ENCODE measurements at regions not wholly inside any gene's neighbourhood (a gene's known extent, or its start where the extent isn't known, plus 50 kb on each side); places are given as distances from the start of the nearest gene placed in this dataset.
"Not testable (repeated sequence)": the region's sequence is repeated elsewhere in the genome, so short reads cannot be mapped to it uniquely, and the experiment has no call there.

DNA sequence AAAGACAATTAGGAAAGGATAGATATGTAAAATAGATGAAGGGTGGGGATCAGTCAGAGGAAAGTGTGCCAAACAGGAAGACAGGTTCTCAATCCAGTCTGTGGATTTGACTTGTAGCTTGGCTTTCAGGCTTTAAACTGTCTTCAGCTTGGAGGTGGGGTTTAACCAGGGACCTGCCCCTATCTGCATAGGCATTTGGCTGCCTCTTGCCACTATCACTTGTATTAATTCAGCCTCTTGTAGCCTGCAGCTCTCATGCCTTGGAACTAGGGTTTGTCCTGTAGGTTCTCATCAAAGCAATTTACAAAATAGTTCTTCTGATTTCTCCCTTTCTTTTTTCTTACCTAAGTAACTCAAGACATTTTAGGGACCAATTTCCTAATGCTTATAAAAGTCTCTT lies 88.8 kb upstream of the PAXBP1 start:
- H3K9me3 Mint-ChIP-seq, result no peaks in the 10 kb centered on the region
- no peak overlapping the region for H3K27ac Mint-ChIP-seq
- DNase-seq (no peak), ATAC-seq (replicated peaks) (no peak)
- peaks cover 16 to 20% of the 10 kb centered on the region in 2 donors for H3K27me3 Mint-ChIP-seq
- no peaks in the 10 kb centered on the region for H3K36me3 Mint-ChIP-seq (ENCODE audit: insufficient read depth)
- no peaks in the 10 kb centered on the region for H3K4me1 Mint-ChIP-seq (ENCODE audit: low read depth in 2 of 2)
- H3K4me3 Mint-ChIP-seq, result no peak overlapping the region

DNA sequence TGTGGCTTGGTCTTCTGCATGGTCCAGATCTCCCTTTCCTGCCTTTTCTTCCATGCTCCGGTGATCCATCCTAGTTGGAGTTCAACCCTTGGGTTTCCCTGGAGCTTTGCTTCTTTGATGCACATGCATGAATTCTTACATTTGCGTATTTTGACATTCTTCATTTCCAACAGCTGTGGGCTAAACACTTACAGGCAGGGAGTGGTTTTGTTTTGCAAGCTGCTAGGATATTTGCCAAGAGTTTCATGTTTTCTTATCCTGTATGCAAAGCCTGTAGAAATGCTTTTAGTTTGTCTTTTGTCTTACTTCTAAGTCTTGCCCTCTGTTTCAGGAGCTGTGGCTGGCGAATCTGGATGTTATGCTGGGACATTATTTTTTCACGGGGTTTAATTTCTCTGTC lies 90.3 kb upstream of the PAXBP1 start:
- Mint-ChIP-seq H3K9me3 (no peaks in the 10 kb centered on the region), H3K4me1 (ENCODE audit: low read depth in 2 of 2) (no peaks in the 10 kb centered on the region), H3K4me3 (no peak overlapping the region), H3K27ac (no peak overlapping the region), H3K27me3 (peaks cover 16 to 20% of the 10 kb centered on the region in 2 donors), H3K36me3 (ENCODE audit: insufficient read depth) (no peaks in the 10 kb centered on the region)
- DNase-seq (no peak), ATAC-seq (replicated peaks) (no peak)

DNA sequence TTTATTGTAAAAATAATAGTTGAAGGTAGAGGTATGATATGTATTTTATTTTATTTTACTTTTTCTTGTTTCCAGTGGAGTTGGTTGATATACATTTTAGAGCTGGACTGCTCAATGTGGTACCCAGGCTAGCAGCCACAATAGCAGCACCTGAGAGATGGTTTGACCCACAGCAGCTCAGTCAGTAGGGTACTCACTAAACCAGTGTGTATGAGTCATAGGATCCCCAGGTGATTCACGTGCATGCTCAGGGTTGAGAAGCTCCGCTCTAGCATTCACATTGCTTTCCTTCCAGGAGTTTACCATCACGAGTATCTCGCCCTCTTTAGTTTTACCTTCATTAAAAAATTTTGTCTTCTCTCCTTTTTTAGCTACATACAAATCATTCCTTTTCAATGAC lies 96.0 kb upstream of the PAXBP1 start:
- Mint-ChIP-seq H3K4me3 (no peak overlapping the region), H3K4me1 (ENCODE audit: low read depth in 2 of 2) (no peaks in the 10 kb centered on the region), H3K9me3 (no peaks in the 10 kb centered on the region), H3K27ac (no peak overlapping the region), H3K36me3 (ENCODE audit: insufficient read depth) (no peaks in the 10 kb centered on the region), H3K27me3 (peaks cover 37 to 53% of the 10 kb centered on the region in 2 donors)
- ATAC-seq (replicated peaks), result no peak
- DNase-seq, result no peak

DNA sequence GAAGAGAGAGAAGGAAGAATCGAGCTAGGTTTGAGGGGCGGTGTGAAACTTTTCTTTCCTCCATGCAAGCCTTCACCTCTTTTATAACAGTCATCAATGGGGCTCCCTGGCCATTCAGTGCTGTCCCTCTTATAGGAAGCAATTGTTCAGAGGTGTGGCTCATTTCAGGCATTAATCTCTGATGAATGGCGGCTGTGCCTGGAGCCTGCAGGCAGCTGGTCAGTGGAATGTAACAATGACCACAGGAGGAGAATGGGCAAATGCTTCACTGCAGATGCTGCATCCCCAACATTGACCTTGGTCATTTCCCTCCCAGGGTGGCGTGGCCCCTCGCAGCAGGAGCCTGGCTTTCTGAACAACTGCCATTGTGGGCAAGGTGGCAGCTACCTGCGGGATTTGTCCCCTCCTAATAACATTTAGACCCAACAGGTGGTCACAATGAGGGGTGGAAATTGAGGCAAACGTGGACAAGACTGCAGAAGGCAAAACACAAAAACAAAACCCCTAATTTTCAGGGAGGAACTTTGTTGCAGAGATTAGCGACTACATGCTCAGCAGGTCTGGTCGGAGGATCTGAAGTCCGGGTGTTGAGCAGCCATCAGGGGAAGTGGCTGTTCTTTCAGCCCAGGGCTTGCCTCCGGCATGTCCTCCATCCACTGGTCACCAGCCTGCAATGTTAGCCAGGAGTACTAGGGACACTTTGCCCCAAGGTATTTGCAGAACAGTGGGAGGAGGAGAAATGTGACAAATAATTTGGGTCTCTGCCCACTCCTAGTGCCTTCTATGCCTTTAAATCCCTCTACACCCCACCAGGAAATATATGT lies 97.3 kb upstream of the PAXBP1 start:
- ATAC-seq (replicated peaks) (no peak), DNase-seq (no peak)
- Mint-ChIP-seq H3K36me3 (ENCODE audit: insufficient read depth) (no peaks in the 10 kb centered on the region), H3K9me3 (no peaks in the 10 kb centered on the region), H3K27ac (no peak overlapping the region), H3K27me3 (peaks cover 28 to 43% of the 10 kb centered on the region in 2 donors), H3K4me1 (ENCODE audit: low read depth in 2 of 2) (no peaks in the 10 kb centered on the region), H3K4me3 (no peak overlapping the region)

DNA sequence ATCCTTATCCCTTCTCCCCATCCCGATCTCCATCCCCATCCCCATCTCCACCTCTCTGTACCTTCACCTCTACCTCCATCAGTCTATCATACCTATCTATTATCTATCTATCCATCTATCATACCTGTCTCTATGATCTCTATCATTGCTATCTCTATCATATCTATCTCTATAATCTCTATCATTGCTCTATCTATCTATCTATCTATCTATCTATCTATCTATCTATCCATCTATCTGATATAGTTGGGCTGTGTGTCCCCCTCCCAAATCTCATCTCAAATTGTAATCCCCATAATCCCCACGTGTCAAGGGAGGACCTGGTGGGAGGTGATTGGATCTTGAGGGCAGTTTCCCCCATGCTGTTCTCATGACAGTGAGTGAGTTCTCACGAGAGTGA lies 97.9 kb upstream of the PAXBP1 start:
- ATAC-seq (replicated peaks) (no peak), DNase-seq (no peak)
- Mint-ChIP-seq H3K36me3 (ENCODE audit: insufficient read depth) (no peaks in the 10 kb centered on the region), H3K4me3 (no peak overlapping the region), H3K4me1 (ENCODE audit: low read depth in 2 of 2) (no peaks in the 10 kb centered on the region), H3K27me3 (peaks cover 35 to 49% of the 10 kb centered on the region in 2 donors), H3K27ac (no peak overlapping the region), H3K9me3 (no peaks in the 10 kb centered on the region)

DNA sequence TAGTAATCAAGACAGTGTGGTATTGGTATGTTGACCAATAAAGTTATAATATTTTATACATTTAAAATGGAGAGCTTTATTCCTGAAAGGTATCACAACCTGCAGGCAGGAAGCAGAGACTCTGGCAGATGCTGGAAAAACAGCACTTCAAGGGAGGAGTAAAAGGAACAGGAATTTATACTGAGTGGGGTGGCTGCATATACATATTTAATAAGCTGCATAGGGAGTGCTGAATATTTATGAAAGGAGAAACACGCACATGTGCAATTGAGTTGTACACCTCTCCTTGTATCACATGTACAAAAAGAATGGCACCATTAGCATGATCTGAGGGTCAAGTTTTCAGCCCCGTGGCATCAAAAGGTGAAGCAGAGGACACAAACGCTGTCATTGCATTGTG lies 104.9 kb upstream of the PAXBP1 start:
- ATAC-seq (replicated peaks), result no peak
- Mint-ChIP-seq H3K4me3 (no peak overlapping the region), H3K4me1 (ENCODE audit: low read depth in 2 of 2) (no peaks in the 10 kb centered on the region), H3K9me3 (no peaks in the 10 kb centered on the region), H3K27ac (no peak overlapping the region), H3K36me3 (ENCODE audit: insufficient read depth) (no peaks in the 10 kb centered on the region), H3K27me3 (peaks cover 33 to 44% of the 10 kb centered on the region in 2 donors)
- no peak for DNase-seq

DNA sequence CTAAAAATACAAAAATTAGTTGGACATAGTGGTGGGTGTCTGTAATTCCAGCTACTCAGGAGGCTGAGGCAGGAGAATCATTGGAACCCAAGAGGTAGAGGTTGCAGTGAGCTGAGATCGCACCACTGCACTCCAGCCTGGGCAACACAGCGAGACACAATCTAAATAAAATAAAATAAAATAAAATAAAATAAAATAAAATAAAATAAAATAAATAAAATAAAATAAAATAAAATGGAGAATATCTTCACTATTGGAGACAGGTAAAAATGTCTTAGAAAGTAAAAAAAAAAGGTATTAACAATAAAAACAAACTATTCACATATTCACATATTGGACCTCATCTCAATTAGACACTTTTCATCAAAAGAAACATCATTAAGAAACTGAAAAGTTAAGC lies 106.3 kb upstream of the PAXBP1 start:
- ATAC-seq (replicated peaks); H3K4me1 Mint-ChIP-seq (ENCODE audit: low read depth in 2 of 2); H3K4me3 Mint-ChIP-seq; DNase-seq; H3K36me3 Mint-ChIP-seq (ENCODE audit: insufficient read depth); H3K9me3 Mint-ChIP-seq; H3K27ac Mint-ChIP-seq: not testable (repeated sequence)
- peaks cover 28 to 37% of the 10 kb centered on the region in 2 donors for H3K27me3 Mint-ChIP-seq

DNA sequence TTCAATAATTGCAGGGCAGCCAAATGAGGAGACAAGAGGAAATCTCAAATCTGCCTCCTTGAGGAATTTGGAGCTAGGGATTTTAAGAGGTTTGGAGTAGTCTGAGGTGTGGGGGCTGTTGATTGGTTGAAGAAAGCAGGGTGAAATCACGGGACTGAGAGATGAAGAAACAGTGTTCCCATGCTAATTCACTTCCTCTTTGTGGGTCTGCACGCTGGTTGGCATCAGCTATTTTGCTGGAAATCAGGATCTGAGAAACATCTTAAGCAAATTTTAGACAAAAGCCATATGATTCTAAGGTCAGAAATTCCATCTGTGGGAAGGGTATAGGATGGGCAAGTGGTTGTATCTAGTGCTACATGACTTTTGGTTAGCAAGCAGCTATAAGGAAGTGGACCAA lies 107.1 kb upstream of the PAXBP1 start:
- Mint-ChIP-seq H3K4me1 (ENCODE audit: low read depth in 2 of 2) (no peaks in the 10 kb centered on the region), H3K9me3 (no peaks in the 10 kb centered on the region)

DNA sequence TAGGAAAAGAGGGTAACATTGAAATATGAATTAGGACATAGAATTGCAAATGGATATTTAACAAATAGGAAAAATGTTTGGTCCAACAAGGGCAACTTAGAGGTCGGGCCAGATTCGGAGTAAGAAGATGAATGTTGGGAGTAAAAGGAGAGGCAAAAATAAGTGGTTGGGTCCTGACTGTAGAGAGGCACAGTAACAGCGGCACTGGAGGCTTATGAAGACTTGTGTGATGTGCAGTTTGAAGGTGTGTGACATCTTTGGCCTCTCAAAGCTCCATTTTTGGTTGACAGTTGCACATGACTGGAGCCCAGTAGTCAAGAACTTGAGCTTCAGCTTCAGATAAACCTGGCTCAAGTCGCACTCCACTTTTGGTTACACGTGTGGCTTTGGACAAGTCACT lies 109.9 kb upstream of the PAXBP1 start:
- no peak for DNase-seq

More for the DNA sequence above, 107.1 kb upstream of the PAXBP1 start:
- H3K36me3 Mint-ChIP-seq (ENCODE audit: insufficient read depth), result no peaks in the 10 kb centered on the region
- no peak overlapping the region for H3K4me3 Mint-ChIP-seq
- peaks cover 28 to 37% of the 10 kb centered on the region in 2 donors for H3K27me3 Mint-ChIP-seq
- H3K27ac Mint-ChIP-seq, result no peak overlapping the region
- ATAC-seq (replicated peaks) (no peak), DNase-seq (no peak)

DNA sequence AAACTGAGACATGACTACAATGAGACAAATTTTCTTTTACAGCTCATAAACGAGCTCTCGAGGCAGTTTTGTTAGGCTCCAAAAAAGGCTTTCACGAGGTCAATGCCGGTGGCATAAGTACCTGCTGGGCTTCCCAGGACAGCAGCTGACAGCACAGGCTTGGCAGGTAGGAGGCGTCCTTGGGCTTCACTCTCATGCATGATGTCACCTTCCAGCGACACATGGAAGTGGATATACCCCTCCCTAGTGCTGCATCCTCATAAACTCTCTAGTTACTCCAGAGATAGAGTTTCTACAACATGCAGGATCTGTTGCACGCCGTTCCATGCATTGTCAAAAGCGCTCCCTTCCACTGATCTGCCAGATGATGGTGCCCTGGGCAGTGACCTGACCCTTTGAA lies 112.5 kb upstream of the PAXBP1 start:
- Mint-ChIP-seq H3K27me3 (peaks cover 6 to 19% of the 10 kb centered on the region in 2 donors), H3K9me3 (no peaks in the 10 kb centered on the region), H3K27ac (no peak overlapping the region), H3K4me1 (ENCODE audit: low read depth in 2 of 2) (peaks cover 7 to 14% of the 10 kb centered on the region in 2 donors), H3K36me3 (ENCODE audit: insufficient read depth) (no peaks in the 10 kb centered on the region), H3K4me3 (no peak overlapping the region)
- DNase-seq (no peak), ATAC-seq (replicated peaks) (no peak)

More for the DNA sequence above, 109.9 kb upstream of the PAXBP1 start:
- Mint-ChIP-seq H3K27me3 (peaks cover 12 to 19% of the 10 kb centered on the region in 2 donors), H3K9me3 (no peaks in the 10 kb centered on the region), H3K36me3 (ENCODE audit: insufficient read depth) (no peaks in the 10 kb centered on the region), H3K4me3 (no peak overlapping the region), H3K27ac (no peak overlapping the region), H3K4me1 (ENCODE audit: low read depth in 2 of 2) (peaks cover 4 to 7% of the 10 kb centered on the region in 2 donors)
- no peak for ATAC-seq (replicated peaks)

DNA sequence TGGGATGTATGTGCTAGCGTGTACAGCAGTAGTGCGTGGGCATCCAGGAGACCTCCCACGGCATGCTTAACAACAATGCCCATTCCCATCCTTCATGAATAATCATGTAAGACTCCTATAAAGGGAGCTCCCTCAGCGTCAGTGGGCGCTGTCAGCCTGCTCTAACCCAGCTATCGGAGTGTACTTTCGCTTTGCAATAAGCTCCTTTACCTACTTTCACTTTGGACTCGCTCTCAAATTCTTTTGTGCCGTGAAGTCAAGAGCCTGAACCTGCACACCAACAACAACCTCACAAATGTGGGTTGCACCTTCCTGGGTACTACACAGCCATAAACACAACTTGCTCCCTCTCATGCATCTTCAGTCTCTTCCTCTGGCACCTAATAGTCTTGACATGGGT lies 114.8 kb upstream of the PAXBP1 start:
- Mint-ChIP-seq H3K27me3 (peaks cover 0 to 17% of the 10 kb centered on the region in 2 donors), H3K9me3 (no peaks in the 10 kb centered on the region), H3K4me1 (ENCODE audit: low read depth in 2 of 2) (peaks cover 7 to 14% of the 10 kb centered on the region in 2 donors), H3K4me3 (peak overlapping the region; percentile 76 to 83), H3K36me3 (ENCODE audit: insufficient read depth) (no peaks in the 10 kb centered on the region), H3K27ac (peak overlapping the region; percentile 47 to 94)
- peak; percentile 9 to 27 (median 27) for DNase-seq
- ATAC-seq (replicated peaks), result peak; percentile 92

DNA sequence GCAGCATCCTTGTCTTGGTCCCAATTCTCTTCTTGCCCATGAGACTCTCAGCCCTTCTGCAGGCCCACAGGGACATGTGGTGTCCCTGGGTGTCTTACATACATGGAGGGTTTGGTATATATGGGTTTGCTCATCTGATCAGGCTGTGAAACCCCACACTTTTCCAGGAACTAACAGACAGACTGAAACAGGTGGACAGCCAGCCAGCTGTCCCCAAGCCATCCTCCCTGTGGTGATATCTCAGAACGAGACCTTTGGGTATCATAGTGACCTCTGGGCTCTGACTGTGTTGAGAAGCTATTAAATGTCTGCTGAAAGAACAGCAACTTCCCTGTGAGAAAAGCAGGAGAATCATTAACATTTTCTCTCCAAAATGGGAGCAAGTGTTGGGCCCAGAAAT lies 115.5 kb upstream of the PAXBP1 start:
- DNase-seq, result no peak
- Mint-ChIP-seq H3K27ac (peak overlapping the region; percentile 47 to 94), H3K4me3 (peak overlapping the region; percentile 76 to 83), H3K9me3 (no peaks in the 10 kb centered on the region), H3K27me3 (peaks cover 0 to 20% of the 10 kb centered on the region in 2 donors), H3K4me1 (ENCODE audit: low read depth in 2 of 2) (peaks cover 7 to 14% of the 10 kb centered on the region in 2 donors), H3K36me3 (ENCODE audit: insufficient read depth) (no peaks in the 10 kb centered on the region)
- ATAC-seq (replicated peaks), result no peak

DNA sequence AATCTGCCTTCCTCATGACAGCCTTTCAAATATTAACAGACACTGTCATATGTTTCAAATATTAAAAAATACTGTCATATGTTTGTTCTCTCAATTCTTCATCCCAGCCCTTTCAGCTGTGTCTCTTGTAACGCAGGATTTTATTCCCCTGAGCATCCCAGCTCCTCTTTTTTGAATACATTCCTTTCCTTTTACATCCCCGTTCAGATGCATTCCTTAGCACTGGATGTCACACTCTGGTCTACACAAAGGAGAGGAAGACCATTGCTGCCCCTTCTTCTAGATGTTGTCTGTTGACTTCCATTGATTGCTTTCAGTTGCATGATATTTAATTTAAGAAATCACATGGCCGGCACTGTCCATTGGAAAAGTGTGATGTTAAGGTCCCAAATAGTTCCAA lies 117.4 kb upstream of the PAXBP1 start:
- H3K36me3 Mint-ChIP-seq (ENCODE audit: insufficient read depth), result no peaks in the 10 kb centered on the region
- H3K4me3 Mint-ChIP-seq, result no peak overlapping the region
- DNase-seq (no peak), ATAC-seq (replicated peaks) (no peak)
- H3K27me3 Mint-ChIP-seq, result peaks cover 0 to 20% of the 10 kb centered on the region in 2 donors
- H3K4me1 Mint-ChIP-seq (ENCODE audit: low read depth in 2 of 2), result peaks cover 7 to 14% of the 10 kb centered on the region in 2 donors
- H3K9me3 Mint-ChIP-seq, result no peaks in the 10 kb centered on the region
- no peak overlapping the region for H3K27ac Mint-ChIP-seq

DNA sequence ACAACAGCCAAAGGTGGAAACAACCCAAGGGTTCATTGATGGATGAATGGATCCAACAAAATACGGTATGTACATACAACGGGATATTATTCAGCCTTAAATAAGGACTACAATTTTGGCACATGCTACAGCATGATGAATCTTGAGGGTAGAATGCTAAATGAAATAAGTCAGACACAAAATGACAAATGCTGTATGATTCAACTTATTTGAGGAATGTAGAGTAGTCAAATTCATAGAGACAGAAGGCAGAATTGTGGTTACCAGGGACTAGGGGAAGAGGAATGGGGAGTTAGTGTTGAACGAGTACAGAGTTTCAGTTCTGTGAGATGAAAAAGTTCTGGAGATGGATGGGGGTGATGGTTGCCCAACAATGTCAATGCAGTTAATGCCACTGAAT lies 118.0 kb upstream of the PAXBP1 start:
- no peak overlapping the region for H3K27ac Mint-ChIP-seq
- H3K4me1 Mint-ChIP-seq (ENCODE audit: low read depth in 2 of 2), result peaks cover 7 to 14% of the 10 kb centered on the region in 2 donors
- H3K27me3 Mint-ChIP-seq, result peaks cover 0 to 27% of the 10 kb centered on the region in 2 donors
- no peak for ATAC-seq (replicated peaks)
- H3K4me3 Mint-ChIP-seq, result no peak overlapping the region
- H3K36me3 Mint-ChIP-seq (ENCODE audit: insufficient read depth), result no peaks in the 10 kb centered on the region
- H3K9me3 Mint-ChIP-seq, result no peaks in the 10 kb centered on the region
- DNase-seq, result no peak

Data from effector memory CD8-positive, alpha-beta T cell (primary cell).